ENCODE measurements at regions not wholly inside any gene's neighbourhood (a gene's known extent, or its start where the extent isn't known, plus 50 kb on each side); places are given as distances from the start of the nearest gene placed in this dataset.

DNA sequence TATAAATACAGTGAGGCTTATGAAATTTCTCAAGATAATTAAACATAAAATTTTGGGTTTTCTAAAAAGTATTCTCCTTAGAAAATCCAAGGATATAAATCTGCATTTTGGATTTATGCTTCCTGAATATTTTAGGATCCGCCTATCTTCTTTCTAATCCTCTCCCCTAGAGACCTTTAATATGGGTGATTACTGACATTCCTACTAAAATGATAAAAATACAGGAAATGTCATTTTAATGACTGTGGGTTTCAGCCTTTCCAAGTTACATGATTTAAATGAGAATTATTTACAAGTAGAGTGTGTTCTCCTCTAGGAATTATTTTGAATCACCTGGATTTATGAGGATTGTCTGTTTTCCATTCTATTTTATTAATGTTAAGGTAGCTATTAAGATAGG, 150.4 kb downstream of the C7orf25 start:
- no CpG with 5 or more reads among the region's 1 CpG for WGBS (ENCODE audit: insufficient coverage)
- DNase-seq = no peak
- peaks cover 0 to 2% (median 0%) of the 10 kb centered on the region in 5 experiments for H3K27me3 ChIP-seq (replicated peaks in 2 of 5; ENCODE audit: control insufficient read depth in 4 of 5, insufficient read depth in 5 of 5, low read length in 4 of 5)
- ChIA-PET POLR2A (no interaction called here), CTCF (no interaction called here)
- H3K4me1 ChIP-seq (ENCODE audit: control extremely low read depth in 1 of 4, control insufficient read depth in 4 of 4, insufficient read depth in 4 of 4, low read length in 3 of 4) = peaks cover 0 to 3% (median 0%) of the 10 kb centered on the region in 4 experiments
- H3K27ac ChIP-seq (ENCODE audit: insufficient read depth in 1 of 2, low read depth in 1 of 2, low read length in 2 of 2, poor library complexity in 1 of 2, severe bottlenecking in 2 of 2) = no peak overlapping the region
- peaks cover 0 to 2% (median 0%) of the 10 kb centered on the region in 5 experiments for H3K9me3 ChIP-seq (ENCODE audit: control extremely low read depth in 1 of 5, control insufficient read depth in 4 of 5, insufficient read depth in 2 of 5, low read depth in 1 of 5, low read length in 4 of 5)
- no peak overlapping the region for H3K4me3 ChIP-seq (ENCODE audit: control insufficient read depth in 1 of 7, extremely low read depth in 1 of 7, insufficient read depth in 4 of 7, low read depth in 2 of 7, low read length in 6 of 7)
- H3K36me3 ChIP-seq (ENCODE audit: control insufficient read depth in 4 of 4, insufficient read depth in 4 of 4, low read length in 3 of 4) = no peaks in the 10 kb centered on the region

DNA sequence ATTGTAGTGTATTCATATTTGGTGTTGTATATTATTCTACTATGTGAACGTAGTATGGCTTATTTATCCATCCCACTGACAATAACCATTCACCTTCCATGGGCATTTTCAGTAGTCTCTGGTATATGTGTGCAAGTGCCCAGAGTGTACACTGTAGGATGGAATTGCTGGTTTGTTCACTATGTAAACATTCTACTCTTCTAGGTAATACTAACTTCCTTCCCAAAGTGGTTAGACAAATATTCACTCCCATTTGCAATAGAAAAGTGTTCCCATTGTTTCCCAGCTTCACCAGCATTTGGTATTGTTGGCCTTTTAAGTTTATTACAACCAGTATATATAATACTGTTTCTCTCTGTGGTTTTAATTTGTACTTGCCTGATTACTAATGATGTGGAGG, 153.7 kb downstream of the C7orf25 start:
- Histone ChIP-seq H3K36me3 (ENCODE audit: control insufficient read depth in 4 of 4, insufficient read depth in 4 of 4, low read length in 3 of 4) (no peaks in the 10 kb centered on the region), H3K27ac (ENCODE audit: insufficient read depth in 1 of 2, low read depth in 1 of 2, low read length in 2 of 2, poor library complexity in 1 of 2, severe bottlenecking in 2 of 2) (no peak overlapping the region), H3K4me3 (ENCODE audit: control insufficient read depth in 1 of 7, extremely low read depth in 1 of 7, insufficient read depth in 4 of 7, low read depth in 2 of 7, low read length in 6 of 7) (no peak overlapping the region), H3K27me3 (replicated peaks in 2 of 5; ENCODE audit: control insufficient read depth in 4 of 5, insufficient read depth in 5 of 5, low read length in 4 of 5) (no peaks in the 10 kb centered on the region), H3K9me3 (ENCODE audit: control extremely low read depth in 1 of 5, control insufficient read depth in 4 of 5, insufficient read depth in 2 of 5, low read depth in 1 of 5, low read length in 4 of 5) (peaks cover 0 to 2% (median 0%) of the 10 kb centered on the region in 5 experiments), H3K4me1 (ENCODE audit: control extremely low read depth in 1 of 4, control insufficient read depth in 4 of 4, insufficient read depth in 4 of 4, low read length in 3 of 4) (no peaks in the 10 kb centered on the region)
- ChIA-PET POLR2A (no interaction called here), CTCF (no interaction called here)
- DNase-seq = no peak
- no CpG with 5 or more reads among the region's 1 CpG for WGBS (ENCODE audit: insufficient coverage)

DNA sequence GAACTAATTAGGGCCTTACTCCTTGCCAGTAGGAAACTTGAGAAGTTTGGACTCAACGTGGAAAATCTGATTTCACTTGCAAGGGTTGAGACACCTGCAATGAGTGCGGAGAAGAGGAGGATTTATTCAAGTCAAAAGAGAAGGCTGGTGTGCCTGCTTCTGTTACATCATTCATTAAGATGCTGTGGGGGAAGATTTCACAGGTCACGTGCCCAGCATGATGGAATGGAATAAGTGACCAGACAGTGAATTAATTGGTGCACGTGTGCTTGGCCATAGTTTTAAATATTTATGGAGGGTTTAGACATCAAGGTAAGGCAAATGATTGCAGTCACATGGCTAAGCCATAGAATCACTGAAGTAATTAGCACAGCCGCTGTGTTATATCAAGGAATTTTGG, 155.0 kb downstream of the C7orf25 start:
- Histone ChIP-seq H3K9me3 (ENCODE audit: control extremely low read depth in 1 of 5, control insufficient read depth in 4 of 5, insufficient read depth in 2 of 5, low read depth in 1 of 5, low read length in 4 of 5) (peaks cover 0 to 2% (median 0%) of the 10 kb centered on the region in 5 experiments), H3K27ac (ENCODE audit: insufficient read depth in 1 of 2, low read depth in 1 of 2, low read length in 2 of 2, poor library complexity in 1 of 2, severe bottlenecking in 2 of 2) (no peak overlapping the region), H3K27me3 (replicated peaks in 2 of 5; ENCODE audit: control insufficient read depth in 4 of 5, insufficient read depth in 5 of 5, low read length in 4 of 5) (no peaks in the 10 kb centered on the region), H3K36me3 (ENCODE audit: control insufficient read depth in 4 of 4, insufficient read depth in 4 of 4, low read length in 3 of 4) (no peaks in the 10 kb centered on the region), H3K4me3 (ENCODE audit: control insufficient read depth in 1 of 7, extremely low read depth in 1 of 7, insufficient read depth in 4 of 7, low read depth in 2 of 7, low read length in 6 of 7) (no peak overlapping the region), H3K4me1 (ENCODE audit: control extremely low read depth in 1 of 4, control insufficient read depth in 4 of 4, insufficient read depth in 4 of 4, low read length in 3 of 4) (no peaks in the 10 kb centered on the region)
- CTCF ChIA-PET = interaction anchor here (1.5 kb wide), 1 partner anchor 10 kb away, joined by 3 read pairs; no protein-coding TSS in a partner anchor
- no peak for DNase-seq
- POLR2A ChIA-PET = no interaction called here
- 98% methylated on average over 4 of the region's 5 CpGs for WGBS (ENCODE audit: insufficient coverage)

DNA sequence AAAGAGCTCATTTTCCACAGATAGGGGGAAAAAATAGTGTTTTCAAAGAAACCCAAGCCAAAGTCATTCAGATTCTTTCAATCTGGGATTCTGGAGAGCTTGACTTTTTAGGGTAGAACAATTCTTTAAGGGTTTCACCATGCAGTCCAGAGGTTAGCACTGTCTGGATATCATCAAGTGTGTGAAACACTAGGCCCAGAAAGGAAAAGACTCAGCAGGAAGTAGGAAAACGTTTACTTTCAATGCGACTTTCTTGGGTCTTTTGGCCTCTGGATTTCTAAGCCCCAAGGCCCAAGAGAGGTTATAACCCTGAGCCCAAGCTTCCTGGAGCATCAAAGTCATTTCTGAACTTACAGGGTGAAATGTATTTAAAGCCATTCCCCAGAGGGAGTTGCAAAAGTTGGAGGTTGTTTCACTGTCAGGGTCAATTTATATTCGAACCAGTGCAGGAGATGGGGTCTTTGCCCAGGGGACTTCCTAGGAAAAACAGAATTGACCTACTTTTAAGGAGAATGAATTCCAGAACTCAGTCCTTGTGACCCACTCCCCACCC, 158.0 kb downstream of the C7orf25 start:
- ChIA-PET CTCF (no interaction called here), POLR2A (no interaction called here)
- Histone ChIP-seq H3K4me3 (ENCODE audit: control insufficient read depth in 1 of 7, extremely low read depth in 1 of 7, insufficient read depth in 4 of 7, low read depth in 2 of 7, low read length in 6 of 7) (no peak overlapping the region), H3K4me1 (ENCODE audit: control extremely low read depth in 1 of 4, control insufficient read depth in 4 of 4, insufficient read depth in 4 of 4, low read length in 3 of 4) (no peaks in the 10 kb centered on the region), H3K9me3 (ENCODE audit: control extremely low read depth in 1 of 5, control insufficient read depth in 4 of 5, insufficient read depth in 2 of 5, low read depth in 1 of 5, low read length in 4 of 5) (peaks cover 0 to 2% (median 0%) of the 10 kb centered on the region in 5 experiments), H3K36me3 (ENCODE audit: control insufficient read depth in 4 of 4, insufficient read depth in 4 of 4, low read length in 3 of 4) (no peaks in the 10 kb centered on the region), H3K27me3 (replicated peaks in 2 of 5; ENCODE audit: control insufficient read depth in 4 of 5, insufficient read depth in 5 of 5, low read length in 4 of 5) (no peaks in the 10 kb centered on the region), H3K27ac (ENCODE audit: insufficient read depth in 1 of 2, low read depth in 1 of 2, low read length in 2 of 2, poor library complexity in 1 of 2, severe bottlenecking in 2 of 2) (no peak overlapping the region)
- DNase-seq = no peak
- WGBS (ENCODE audit: insufficient coverage) = 67% methylated on average over 3 of the region's 3 CpGs

DNA sequence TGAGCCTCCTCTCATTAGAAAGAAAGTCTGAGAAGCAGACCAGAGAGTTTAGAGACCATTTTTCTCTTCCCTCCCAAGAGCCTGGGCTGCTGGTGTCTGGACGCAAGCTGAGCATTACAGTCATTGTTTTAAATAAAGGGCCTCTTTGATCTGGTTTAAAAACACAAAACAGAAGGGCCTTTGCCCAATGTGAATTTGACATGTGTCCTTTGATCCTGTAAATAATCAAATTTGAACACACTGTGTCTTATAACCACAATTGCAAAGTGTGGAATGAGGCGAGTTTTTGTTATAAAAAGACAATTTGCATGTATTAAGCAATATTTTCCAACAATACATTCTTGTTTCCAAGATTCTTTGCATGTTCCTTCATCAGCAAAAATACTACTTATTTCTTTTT, 158.5 kb downstream of the C7orf25 start:
- POLR2A ChIA-PET = no interaction called here
- no peak for DNase-seq
- no peaks in the 10 kb centered on the region for H3K36me3 ChIP-seq (ENCODE audit: control insufficient read depth in 4 of 4, insufficient read depth in 4 of 4, low read length in 3 of 4)
- H3K9me3 ChIP-seq (ENCODE audit: control extremely low read depth in 1 of 5, control insufficient read depth in 4 of 5, insufficient read depth in 2 of 5, low read depth in 1 of 5, low read length in 4 of 5) = no peaks in the 10 kb centered on the region
- WGBS (ENCODE audit: insufficient coverage) = no CpG with 5 or more reads among the region's 2 CpGs
- H3K4me1 ChIP-seq (ENCODE audit: control extremely low read depth in 1 of 4, control insufficient read depth in 4 of 4, insufficient read depth in 4 of 4, low read length in 3 of 4) = no peaks in the 10 kb centered on the region
- H3K4me3 ChIP-seq (ENCODE audit: control insufficient read depth in 1 of 7, extremely low read depth in 1 of 7, insufficient read depth in 4 of 7, low read depth in 2 of 7, low read length in 6 of 7) = no peak overlapping the region
- CTCF ChIA-PET = no interaction called here
- no peaks in the 10 kb centered on the region for H3K27me3 ChIP-seq (replicated peaks in 2 of 5; ENCODE audit: control insufficient read depth in 4 of 5, insufficient read depth in 5 of 5, low read length in 4 of 5)
- H3K27ac ChIP-seq (ENCODE audit: insufficient read depth in 1 of 2, low read depth in 1 of 2, low read length in 2 of 2, poor library complexity in 1 of 2, severe bottlenecking in 2 of 2) = no peak overlapping the region

DNA sequence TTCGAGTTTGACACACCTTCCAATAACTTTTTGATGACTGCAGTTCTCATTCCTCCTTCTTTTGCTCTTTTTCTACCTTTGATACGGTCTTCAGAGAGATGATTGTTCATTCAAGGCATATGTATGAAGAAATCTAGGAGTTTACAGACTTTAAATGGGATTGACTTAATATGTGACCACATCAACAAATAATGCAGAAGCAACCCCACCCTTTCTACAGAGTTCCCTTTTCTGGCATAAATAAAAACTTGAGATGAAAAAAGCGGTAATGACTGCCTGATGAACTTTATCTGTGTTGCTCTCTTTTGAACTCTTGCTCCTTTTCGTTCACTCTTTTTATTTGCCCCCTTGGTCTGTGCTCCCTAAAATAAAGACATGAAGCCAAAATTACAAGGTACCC, 161.7 kb downstream of the C7orf25 start:
- H3K9me3 ChIP-seq (ENCODE audit: control extremely low read depth in 1 of 5, control insufficient read depth in 4 of 5, insufficient read depth in 2 of 5, low read depth in 1 of 5, low read length in 4 of 5) = no peaks in the 10 kb centered on the region
- H3K36me3 ChIP-seq (ENCODE audit: control insufficient read depth in 4 of 4, insufficient read depth in 4 of 4, low read length in 3 of 4) = no peaks in the 10 kb centered on the region
- ChIA-PET POLR2A (no interaction called here), CTCF (no interaction called here)
- H3K4me3 ChIP-seq (ENCODE audit: control insufficient read depth in 1 of 7, extremely low read depth in 1 of 7, insufficient read depth in 4 of 7, low read depth in 2 of 7, low read length in 6 of 7) = no peak overlapping the region
- 100% methylated on average over 1 of the region's 4 CpGs for WGBS (ENCODE audit: insufficient coverage)
- H3K27ac ChIP-seq (ENCODE audit: insufficient read depth in 1 of 2, low read depth in 1 of 2, low read length in 2 of 2, poor library complexity in 1 of 2, severe bottlenecking in 2 of 2) = no peak overlapping the region
- DNase-seq = no peak
- H3K4me1 ChIP-seq (ENCODE audit: control extremely low read depth in 1 of 4, control insufficient read depth in 4 of 4, insufficient read depth in 4 of 4, low read length in 3 of 4) = no peaks in the 10 kb centered on the region
- H3K27me3 ChIP-seq (replicated peaks in 2 of 5; ENCODE audit: control insufficient read depth in 4 of 5, insufficient read depth in 5 of 5, low read length in 4 of 5) = no peaks in the 10 kb centered on the region

DNA sequence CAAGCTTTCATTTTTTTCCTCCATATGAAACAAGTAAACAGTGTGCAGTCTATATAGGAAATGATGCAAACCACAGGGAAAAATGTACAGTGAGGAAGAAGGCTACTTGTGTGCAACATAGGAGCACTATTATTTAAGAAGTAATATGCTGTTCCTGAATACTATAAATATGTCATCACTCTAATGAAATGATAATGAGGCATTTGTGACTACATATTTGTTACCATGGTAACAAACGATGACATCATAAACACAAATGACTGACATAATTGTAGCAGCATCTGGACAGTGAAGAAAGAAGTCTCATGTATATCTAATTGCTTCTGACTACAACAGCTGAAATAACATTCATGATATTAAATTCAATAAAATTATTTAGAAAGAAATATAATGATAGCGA, 164.8 kb downstream of the C7orf25 start:
- Histone ChIP-seq H3K27ac (ENCODE audit: insufficient read depth in 1 of 2, low read depth in 1 of 2, low read length in 2 of 2, poor library complexity in 1 of 2, severe bottlenecking in 2 of 2) (no peak overlapping the region), H3K36me3 (ENCODE audit: control insufficient read depth in 4 of 4, insufficient read depth in 4 of 4, low read length in 3 of 4) (no peaks in the 10 kb centered on the region), H3K4me1 (ENCODE audit: control extremely low read depth in 1 of 4, control insufficient read depth in 4 of 4, insufficient read depth in 4 of 4, low read length in 3 of 4) (no peaks in the 10 kb centered on the region), H3K9me3 (ENCODE audit: control extremely low read depth in 1 of 5, control insufficient read depth in 4 of 5, insufficient read depth in 2 of 5, low read depth in 1 of 5, low read length in 4 of 5) (no peaks in the 10 kb centered on the region), H3K27me3 (replicated peaks in 2 of 5; ENCODE audit: control insufficient read depth in 4 of 5, insufficient read depth in 5 of 5, low read length in 4 of 5) (no peaks in the 10 kb centered on the region), H3K4me3 (ENCODE audit: control insufficient read depth in 1 of 7, extremely low read depth in 1 of 7, insufficient read depth in 4 of 7, low read depth in 2 of 7, low read length in 6 of 7) (no peak overlapping the region)
- ChIA-PET POLR2A (no interaction called here), CTCF (interaction anchor here (0.7 kb wide), 1 partner anchor 10 kb away, joined by 3 read pairs; no protein-coding TSS in a partner anchor)
- WGBS (ENCODE audit: insufficient coverage) = no CpG with 5 or more reads among the region's 2 CpGs
- peak; percentile 5 to 50 (median 24) for DNase-seq

Measured in common myeloid progenitor, CD34-positive (primary cell).